RWPE2 (cell line): ENCODE measurements at regions not wholly inside any gene's neighbourhood (a gene's known extent, or its start where the extent isn't known, plus 50 kb on each side); places are given as distances from the start of the nearest gene placed in this dataset.
"Not testable (repeated sequence)": the region's sequence is repeated elsewhere in the genome, so short reads cannot be mapped to it uniquely, and the experiment has no call there.

Experiments used
- ATAC-seq: fragments of 200-7000 bp; cut with Tn5 transposase; 3 replicates; pipeline ENCODE4 v1.9.1; 2021; ENCODE audit warnings: low read depth
- DNase-seq: peaks from one replicate; pipeline ENCODE4 v3.0.0-alpha.2; 2020; ENCODE audit warnings: low spot score
- H3K27ac ChIP-seq: fragments of 450-650 bp; 2 replicates; pipeline ENCODE4 v1.5.1; 2017; ENCODE audit warnings: mild to moderate bottlenecking; ENCODE audit not compliant: poor library complexity, severe bottlenecking
- H3K27me3 ChIP-seq: fragments of 250-450 bp; sonication (Bioruptor Pico); 2 replicates; pipeline ENCODE4 v1.5.1; 2021; ENCODE audit warnings: mild to moderate bottlenecking, moderate library complexity; ENCODE audit not compliant: insufficient read depth, poor library complexity, severe bottlenecking
- H3K36me3 ChIP-seq: fragments of 250-450 bp; sonication (Bioruptor Pico); 2 replicates; pipeline ENCODE4 v1.5.1; 2020; ENCODE audit warnings: low read depth, mild to moderate bottlenecking, moderate library complexity
- H3K4me1 ChIP-seq: fragments of 250-450 bp; sonication (Bioruptor Pico); 2 replicates; pipeline ENCODE4 v1.5.1; 2021; ENCODE audit warnings: mild to moderate bottlenecking, moderate library complexity; ENCODE audit not compliant: insufficient read depth, poor library complexity, severe bottlenecking
- H3K4me3 ChIP-seq: fragments of 250-450 bp; sonication (Bioruptor Pico); 2 replicates; pipeline ENCODE4 v1.5.1; 2021; ENCODE audit warnings: mild to moderate bottlenecking, moderate library complexity; ENCODE audit not compliant: severe bottlenecking
- H3K9me3 ChIP-seq: fragments of 250-450 bp; sonication (Bioruptor Pico); 2 replicates; pipeline ENCODE4 v1.5.1; 2021; ENCODE audit warnings: mild to moderate bottlenecking, moderate library complexity; ENCODE audit not compliant: severe bottlenecking
- TF ChIP-seq, protein P1 (sequence below): fragments of 450-650 bp; IDR thresholded peaks from one replicate; pipeline ENCODE4 v1.5.1; 2017; ENCODE audit warnings: mild to moderate bottlenecking, moderate library complexity; ENCODE audit not compliant: poor library complexity, severe bottlenecking

DNA sequence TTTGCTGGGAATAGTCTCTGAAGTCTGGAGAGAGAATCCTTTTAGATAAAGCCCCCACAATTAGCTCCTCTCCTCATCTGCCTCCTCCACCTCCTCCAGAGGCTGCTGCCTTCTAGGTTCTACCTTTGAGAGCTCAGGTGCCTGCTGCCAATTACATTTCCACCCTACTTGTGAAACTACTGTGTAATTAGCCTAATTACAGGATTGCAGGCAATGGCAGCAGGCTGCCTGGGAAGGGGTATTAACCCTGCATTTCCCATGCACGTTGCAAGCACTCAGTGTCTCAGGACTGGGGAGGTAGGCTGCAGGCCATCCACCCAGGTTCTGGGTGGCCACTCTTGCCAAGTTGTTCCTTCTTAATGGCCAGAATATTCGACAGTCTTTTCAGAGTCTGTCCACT lies 215.6 kb upstream of the ZNF217 start:
- ATAC-seq: no peak
- no peak overlapping the region for H3K27ac ChIP-seq

DNA sequence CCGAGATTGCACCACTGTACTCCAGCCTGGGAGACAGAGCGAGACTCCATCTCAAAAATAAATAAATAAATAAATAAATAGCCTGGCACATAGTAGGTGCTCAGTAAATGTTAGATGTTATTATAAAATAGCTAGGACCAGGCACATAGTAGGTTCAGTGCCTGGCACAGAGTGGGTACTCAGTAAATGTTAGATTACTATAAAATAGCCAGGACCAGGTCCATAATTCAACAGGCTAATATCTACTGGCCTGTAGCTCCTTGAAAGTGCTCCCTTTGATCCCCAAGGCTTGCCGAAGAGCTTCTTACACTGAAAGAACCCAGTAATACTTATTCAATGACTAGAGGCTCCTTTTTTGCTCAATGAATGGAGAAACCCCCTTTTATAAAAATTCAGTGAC lies 215.1 kb upstream of the ZNF217 start:
- ATAC-seq: no peak
- H3K27ac ChIP-seq: no peak overlapping the region
- TF ChIP-seq, protein P1, sequence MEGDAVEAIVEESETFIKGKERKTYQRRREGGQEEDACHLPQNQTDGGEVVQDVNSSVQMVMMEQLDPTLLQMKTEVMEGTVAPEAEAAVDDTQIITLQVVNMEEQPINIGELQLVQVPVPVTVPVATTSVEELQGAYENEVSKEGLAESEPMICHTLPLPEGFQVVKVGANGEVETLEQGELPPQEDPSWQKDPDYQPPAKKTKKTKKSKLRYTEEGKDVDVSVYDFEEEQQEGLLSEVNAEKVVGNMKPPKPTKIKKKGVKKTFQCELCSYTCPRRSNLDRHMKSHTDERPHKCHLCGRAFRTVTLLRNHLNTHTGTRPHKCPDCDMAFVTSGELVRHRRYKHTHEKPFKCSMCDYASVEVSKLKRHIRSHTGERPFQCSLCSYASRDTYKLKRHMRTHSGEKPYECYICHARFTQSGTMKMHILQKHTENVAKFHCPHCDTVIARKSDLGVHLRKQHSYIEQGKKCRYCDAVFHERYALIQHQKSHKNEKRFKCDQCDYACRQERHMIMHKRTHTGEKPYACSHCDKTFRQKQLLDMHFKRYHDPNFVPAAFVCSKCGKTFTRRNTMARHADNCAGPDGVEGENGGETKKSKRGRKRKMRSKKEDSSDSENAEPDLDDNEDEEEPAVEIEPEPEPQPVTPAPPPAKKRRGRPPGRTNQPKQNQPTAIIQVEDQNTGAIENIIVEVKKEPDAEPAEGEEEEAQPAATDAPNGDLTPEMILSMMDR: no peak
- DNase-seq: no peak
- no peaks in the 10 kb centered on the region for H3K9me3 ChIP-seq
- H3K4me1 ChIP-seq: peaks cover 26% of the 10 kb centered on the region
- no peaks in the 10 kb centered on the region for H3K36me3 ChIP-seq
- no peak overlapping the region for H3K4me3 ChIP-seq
- H3K27me3 ChIP-seq: no peaks in the 10 kb centered on the region

More for the DNA sequence above, 215.6 kb upstream of the ZNF217 start:
- peak; percentile 51 for DNase-seq
- Histone ChIP-seq H3K27me3 (no peaks in the 10 kb centered on the region), H3K4me3 (no peak overlapping the region), H3K36me3 (no peaks in the 10 kb centered on the region), H3K4me1 (peaks cover 26% of the 10 kb centered on the region), H3K9me3 (no peaks in the 10 kb centered on the region)
- TF ChIP-seq, protein P1: no peak

DNA sequence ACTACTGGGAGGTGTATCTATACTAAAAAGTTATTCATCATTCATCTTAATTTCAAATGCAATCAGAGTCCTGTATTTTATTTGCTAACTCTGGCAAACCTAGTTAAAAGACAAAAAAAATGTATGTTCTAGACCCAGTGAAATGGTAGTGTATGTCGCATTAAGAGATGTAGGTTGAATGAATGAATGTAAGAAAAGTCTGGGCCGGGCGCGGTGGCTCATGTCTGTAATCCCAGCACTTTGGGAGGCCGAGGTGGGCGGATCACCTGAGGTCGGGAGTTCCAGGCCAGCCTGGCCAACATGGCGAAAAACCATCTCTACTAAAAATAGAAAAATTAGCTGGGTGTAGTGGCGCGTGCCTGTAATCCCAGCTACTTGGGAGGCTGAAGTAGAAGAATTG lies 214.7 kb upstream of the ZNF217 start:
- not testable (repeated sequence) for H3K27me3 ChIP-seq, H3K27ac ChIP-seq, ATAC-seq, H3K36me3 ChIP-seq, H3K4me3 ChIP-seq, DNase-seq, H3K9me3 ChIP-seq
- peaks cover 26% of the 10 kb centered on the region for H3K4me1 ChIP-seq

DNA sequence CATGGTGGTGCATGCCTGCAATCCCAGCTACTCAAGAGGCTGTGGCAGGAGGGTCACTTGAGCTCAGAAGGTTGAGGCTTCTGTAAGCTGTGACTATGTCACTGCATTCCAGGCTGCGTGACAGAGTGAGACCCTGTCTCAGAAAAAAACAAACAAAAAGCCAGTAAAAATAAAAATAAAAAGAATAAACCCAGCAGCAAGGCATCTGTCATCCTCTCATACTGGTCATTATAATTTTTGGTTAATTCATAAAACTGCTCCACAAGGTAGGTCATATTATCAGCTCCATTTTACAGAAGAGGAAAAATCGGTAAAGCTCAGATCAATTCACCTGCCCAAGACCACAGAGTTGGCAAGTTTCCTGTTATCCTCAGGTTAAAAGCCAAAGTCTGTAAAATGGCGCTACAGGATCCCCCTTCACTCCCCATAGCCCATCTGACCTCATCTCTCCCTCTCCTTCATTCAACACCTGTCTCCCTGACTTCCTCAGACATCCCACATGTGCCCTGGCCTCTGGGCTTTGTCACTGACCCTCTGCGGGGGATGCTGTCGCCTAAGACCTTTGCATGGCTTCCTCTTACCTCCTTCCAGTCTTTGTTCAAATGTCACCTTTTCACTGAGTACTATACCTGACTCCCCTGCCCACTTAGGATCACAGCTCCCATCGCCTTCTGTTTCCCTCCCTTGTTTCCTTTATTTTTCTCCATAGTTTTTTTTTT lies 213.2 kb upstream of the ZNF217 start:
- DNase-seq (peak; percentile 59), ATAC-seq (no peak)
- H3K27ac ChIP-seq: peak overlapping the region; percentile 90
- no peak overlapping the region for H3K4me3 ChIP-seq
- peaks cover 26% of the 10 kb centered on the region for H3K4me1 ChIP-seq
- TF ChIP-seq, protein P1: no peak
- H3K36me3 ChIP-seq: no peaks in the 10 kb centered on the region
- H3K27me3 ChIP-seq: no peaks in the 10 kb centered on the region
- no peaks in the 10 kb centered on the region for H3K9me3 ChIP-seq

DNA sequence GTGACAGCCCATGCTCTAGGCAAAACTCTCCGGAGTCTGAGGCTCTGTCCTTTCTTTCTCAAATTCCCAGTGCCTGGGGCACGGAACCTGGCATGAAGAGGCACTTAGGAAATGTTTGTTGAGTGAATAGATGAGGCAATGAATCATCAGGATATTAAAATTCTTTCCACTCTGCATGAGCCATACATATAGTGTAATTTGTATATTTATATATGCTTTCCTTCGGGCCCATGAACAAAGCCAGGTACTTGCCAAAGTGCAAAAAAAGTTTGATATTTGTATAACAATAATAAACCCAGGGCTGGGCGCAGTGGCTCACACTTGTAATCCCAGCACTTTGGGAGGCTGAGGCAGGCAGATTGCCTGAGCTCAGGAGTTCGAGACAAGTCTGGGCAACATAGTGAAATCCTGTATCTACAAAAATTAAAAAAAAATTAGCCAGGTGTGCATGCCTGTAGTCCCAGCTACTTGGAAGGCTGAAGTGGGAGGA lies 212.3 kb upstream of the ZNF217 start:
- Histone ChIP-seq H3K36me3 (no peaks in the 10 kb centered on the region), H3K9me3 (no peaks in the 10 kb centered on the region), H3K27ac (peak overlapping the region; percentile 90), H3K27me3 (no peaks in the 10 kb centered on the region), H3K4me3 (no peak overlapping the region), H3K4me1 (peaks cover 26% of the 10 kb centered on the region)
- peak; percentile 93 for ATAC-seq
- TF ChIP-seq, protein P1: peak; percentile 14
- DNase-seq: peak; percentile 95
